Lung (tissue), 11 donors: ENCODE measurements at regions not wholly inside any gene's neighbourhood (a gene's known extent, or its start where the extent isn't known, plus 50 kb on each side); places are given as distances from the start of the nearest gene placed in this dataset.

Source experiments
- ATAC-seq: fragments of 200-7000 bp; cut with Tn5 transposase; one replicate; pipeline ENCODE4 v1.9.1; 2020; ENCODE audit warnings: moderate number of reproducible peaks; ENCODE audit not compliant: insufficient read depth, low FRiP score
- DNase-seq, 3 donors: peaks; one replicate each; pipeline ENCODE4 v3.0.0-alpha.2; 2013 to 2017
- H3K27ac ChIP-seq, 2 donors: one replicate each; pipeline ENCODE4 v1.5.1; 2013; ENCODE audit warnings: mild to moderate bottlenecking in 2 of 2, moderate library complexity in 2 of 2, control low read depth in 1 of 2, inconsistent platforms in 1 of 2, low read depth in 1 of 2, low read length in 1 of 2
- H3K27me3 ChIP-seq, 3 donors: one replicate each; pipeline ENCODE4 v1.5.1; 2013; ENCODE audit warnings: low read length in 2 of 3; ENCODE audit not compliant: control insufficient read depth in 3 of 3, insufficient read depth in 3 of 3
- H3K36me3 ChIP-seq, 4 donors: one replicate each; pipeline ENCODE4 v1.5.1; 2013; ENCODE audit warnings: low read length in 4 of 4, mild to moderate bottlenecking in 1 of 4, moderate library complexity in 1 of 4; ENCODE audit not compliant: control insufficient read depth in 4 of 4, insufficient read depth in 4 of 4
- H3K4me1 ChIP-seq, 5 donors: one replicate each; pipeline ENCODE4 v1.5.1; 2013; ENCODE audit warnings: low read length in 5 of 5, mild to moderate bottlenecking in 2 of 5, moderate library complexity in 1 of 5; ENCODE audit not compliant: control insufficient read depth in 5 of 5, insufficient read depth in 5 of 5
- H3K4me3 ChIP-seq: one replicate; pipeline ENCODE4 v1.5.1; 2013; ENCODE audit warnings: mild to moderate bottlenecking, control low read depth, moderate library complexity
- H3K9ac ChIP-seq, 2 donors: one replicate each; pipeline ENCODE4 v1.5.1; 2013; ENCODE audit warnings: low read length in 2 of 2, control low read depth in 1 of 2; ENCODE audit not compliant: insufficient read depth in 1 of 2
- H3K9me3 ChIP-seq, 4 donors: one replicate each; pipeline ENCODE4 v1.5.1; 2013; ENCODE audit warnings: low read length in 3 of 4, mild to moderate bottlenecking in 1 of 4, moderate library complexity in 1 of 4; ENCODE audit not compliant: control insufficient read depth in 4 of 4, insufficient read depth in 3 of 4
- CTCF ChIP-seq: IDR thresholded peaks from 2 replicates; pipeline ENCODE4 v1.5.1; 2012; ENCODE audit warnings: mild to moderate bottlenecking; ENCODE audit errors: control extremely low read depth, extremely low read depth
- WGBS, 2 donors: extraction: QIAGEN DNeasy Blood & Tissue Kit; methylation state at CpG; one replicate each; pipeline ENCODE4 v1.1.7; 2013; 5-methylcytosine and 5-hydroxymethylcytosine counted together
- donor health status: control.
- donor health status: control.
- donor health status: Bipolar disorder and iron deficiency.
- donor health status: healthy.
- donor health status: DM: yes; HTN: yes; CAD: no.

GRCh38 chr7:93773446-93773845 is 117.1 kb downstream of the TFPI2 start:
- WGBS, 2 donors, result 44 to 56% methylated on average over 1 of the region's 1 CpG
- TF ChIP-seq CTCF, result no peak
- Histone ChIP-seq H3K9ac (no peak overlapping the region), H3K9me3 (no peaks in the 10 kb centered on the region), H3K27ac (no peak overlapping the region), H3K36me3 (no peaks in the 10 kb centered on the region), H3K4me1 (no peaks in the 10 kb centered on the region), H3K27me3 (no peaks in the 10 kb centered on the region), H3K4me3 (no peak overlapping the region)
- no peak for DNase-seq
- ATAC-seq, result no peak

- Histone ChIP-seq H3K27ac (no peak overlapping the region), H3K4me1 (no peaks in the 10 kb centered on the region), H3K9ac (no peak overlapping the region), H3K27me3 (no peaks in the 10 kb centered on the region), H3K4me3 (no peak overlapping the region), H3K36me3 (no peaks in the 10 kb centered on the region), H3K9me3 (no peaks in the 10 kb centered on the region)
- DNase-seq, result no peak
- no peak for ATAC-seq
- WGBS, 2 donors, result 89 to 98% methylated on average over 2 of the region's 2 CpGs
- TF ChIP-seq CTCF, result no peak
These were observed 125.1 kb downstream of the TFPI2 start for GRCh38 chr7:93765475-93765874.

GRCh38 chr7:93758631-93759030 is 131.9 kb downstream of the TFPI2 start:
- DNase-seq, result peak in 1 of 3 donors; percentile 8
- Histone ChIP-seq H3K9me3 (no peaks in the 10 kb centered on the region), H3K36me3 (no peaks in the 10 kb centered on the region), H3K27me3 (no peaks in the 10 kb centered on the region), H3K4me1 (no peaks in the 10 kb centered on the region), H3K9ac (no peak overlapping the region), H3K4me3 (no peak overlapping the region), H3K27ac (no peak overlapping the region)
- no peak for TF ChIP-seq CTCF
- no peak for ATAC-seq

- WGBS, 2 donors, result 88 to 89% methylated on average over 2 of the region's 2 CpGs
- no peak for ATAC-seq
- H3K36me3 ChIP-seq, result no peaks in the 10 kb centered on the region
- H3K27me3 ChIP-seq, result no peaks in the 10 kb centered on the region
- no peak for TF ChIP-seq CTCF
- H3K27ac ChIP-seq, result no peak overlapping the region
- H3K4me1 ChIP-seq, result no peaks in the 10 kb centered on the region
- no peak overlapping the region for H3K4me3 ChIP-seq
- no peaks in the 10 kb centered on the region for H3K9me3 ChIP-seq
- DNase-seq, result no peak
- H3K9ac ChIP-seq, result no peak overlapping the region
These were observed 133.1 kb downstream of the TFPI2 start for GRCh38 chr7:93757426-93757825.
